ENCODE measurements at regions not wholly inside any gene's neighbourhood (a gene's known extent, or its start where the extent isn't known, plus 50 kb on each side); places are given as distances from the start of the nearest gene placed in this dataset.

- H3K9me3 ChIP-seq, result no peaks in the 10 kb centered on the region
- H3K27ac ChIP-seq, result no peak overlapping the region
- no peak for DNase-seq (ENCODE audit: low spot score in 2 of 2)
- no peak for TF ChIP-seq CTCF (IDR thresholded peaks at IDR 0.05)
- no peak for TF ChIP-seq POLR2A (IDR thresholded peaks at IDR 0.05)
- no peak for TF ChIP-seq POLR2AphosphoS5 (IDR thresholded peaks at IDR 0.05)
- intact Hi-C loops (cut with DNase I; ENCODE audit: low total_unique reads), result no loop called here
- no peaks in the 10 kb centered on the region for H3K36me3 ChIP-seq
- no peaks in the 10 kb centered on the region for H3K4me1 ChIP-seq
- H3K27me3 ChIP-seq, result no peaks in the 10 kb centered on the region
- no peak overlapping the region for H3K4me3 ChIP-seq
These were observed 402.6 kb downstream of the TTLL7 start for GRCh38 chr1:83596331-83596730.

GRCh38 chr1:83593073-83593472 is 405.9 kb downstream of the TTLL7 start:
- Histone ChIP-seq H3K4me1 (no peaks in the 10 kb centered on the region), H3K27ac (no peak overlapping the region), H3K36me3 (no peaks in the 10 kb centered on the region), H3K4me3 (no peak overlapping the region), H3K27me3 (no peaks in the 10 kb centered on the region), H3K9me3 (no peaks in the 10 kb centered on the region)
- intact Hi-C loops (cut with DNase I; ENCODE audit: low total_unique reads), result no loop called here
- no peak for TF ChIP-seq CTCF (IDR thresholded peaks at IDR 0.05)
- no peak for DNase-seq (ENCODE audit: low spot score in 2 of 2)

- intact Hi-C loops (cut with DNase I; ENCODE audit: low total_unique reads), result no loop called here
- DNase-seq (ENCODE audit: low spot score in 2 of 2), result no peak
- peaks cover 0 to 4% of the 10 kb centered on the region in 2 donors for H3K9me3 ChIP-seq
- H3K36me3 ChIP-seq, result no peaks in the 10 kb centered on the region
- H3K4me3 ChIP-seq, result no peak overlapping the region
- TF ChIP-seq POLR2AphosphoS5 (IDR thresholded peaks at IDR 0.05) (no peak), CTCF (IDR thresholded peaks at IDR 0.05) (no peak), POLR2A (IDR thresholded peaks at IDR 0.05) (no peak)
- no peaks in the 10 kb centered on the region for H3K27me3 ChIP-seq
- no peak overlapping the region for H3K27ac ChIP-seq
- no peaks in the 10 kb centered on the region for H3K4me1 ChIP-seq
These were observed 410.8 kb downstream of the TTLL7 start for GRCh38 chr1:83588140-83588539.

GRCh38 chr1:83583351-83584014 is 415.4 kb downstream of the TTLL7 start:
- H3K9me3 ChIP-seq, result peaks cover 0 to 12% of the 10 kb centered on the region in 2 donors
- H3K27ac ChIP-seq, result no peak overlapping the region
- no peak for DNase-seq (ENCODE audit: low spot score in 2 of 2)
- intact Hi-C loops (cut with DNase I; ENCODE audit: low total_unique reads), result no loop called here
- no peaks in the 10 kb centered on the region for H3K27me3 ChIP-seq
- H3K4me3 ChIP-seq, result no peak overlapping the region
- H3K36me3 ChIP-seq, result no peaks in the 10 kb centered on the region
- TF ChIP-seq POLR2A (IDR thresholded peaks at IDR 0.05), result no peak
- no peak for TF ChIP-seq POLR2AphosphoS5 (IDR thresholded peaks at IDR 0.05)
- TF ChIP-seq CTCF (IDR thresholded peaks at IDR 0.05), result no peak
- no peaks in the 10 kb centered on the region for H3K4me1 ChIP-seq

GRCh38 chr1:83581747-83582146 is 417.2 kb downstream of the TTLL7 start:
- Histone ChIP-seq H3K27ac (no peak overlapping the region), H3K36me3 (no peaks in the 10 kb centered on the region), H3K4me3 (no peak overlapping the region), H3K27me3 (no peaks in the 10 kb centered on the region), H3K4me1 (no peaks in the 10 kb centered on the region), H3K9me3 (peaks cover 0 to 12% of the 10 kb centered on the region in 2 donors)
- DNase-seq (ENCODE audit: low spot score in 2 of 2), result no peak
- intact Hi-C loops (cut with DNase I; ENCODE audit: low total_unique reads), result no loop called here
- TF ChIP-seq POLR2AphosphoS5 (IDR thresholded peaks at IDR 0.05), result no peak
- TF ChIP-seq CTCF (IDR thresholded peaks at IDR 0.05), result no peak
- TF ChIP-seq POLR2A (IDR thresholded peaks at IDR 0.05), result no peak
